ENCODE measurements at regions not wholly inside any gene's neighbourhood (a gene's known extent, or its start where the extent isn't known, plus 50 kb on each side); places are given as distances from the start of the nearest gene placed in this dataset.
"Not testable (repeated sequence)": the region's sequence is repeated elsewhere in the genome, so short reads cannot be mapped to it uniquely, and the experiment has no call there.

GRCh38 chr4:30172416-30172815, 547.8 kb upstream of the PCDH7 start:
- Mint-ChIP-seq H3K27ac (no peak overlapping the region), H3K9me3 (peaks cover 4% of the 10 kb centered on the region), H3K36me3 (ENCODE audit: low read depth) (no peaks in the 10 kb centered on the region), H3K27me3 (no peaks in the 10 kb centered on the region), H3K4me1 (no peaks in the 10 kb centered on the region), H3K4me3 (no peak overlapping the region)
- no peak for DNase-seq
- intact Hi-C loops (cut with micrococcal nuclease), result no loop called here

DNA sequence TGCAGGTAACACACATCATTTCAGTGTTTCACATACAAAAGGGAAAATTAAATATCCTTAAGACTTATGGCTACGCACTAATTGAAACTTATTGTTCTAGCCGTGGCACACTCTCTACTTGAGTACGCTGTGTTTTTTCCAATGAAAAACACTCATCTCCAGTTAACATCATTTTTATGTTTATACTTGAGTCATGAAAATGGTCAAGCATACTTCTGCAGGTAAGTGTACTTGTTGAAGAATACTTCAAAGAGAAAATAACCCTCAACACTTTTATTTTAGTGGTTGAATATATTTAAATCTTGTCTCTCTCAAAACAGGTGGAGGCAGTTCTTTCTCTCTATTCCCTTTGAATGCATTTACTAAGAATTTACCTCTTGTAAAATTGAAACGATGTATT, 538.7 kb upstream of the PCDH7 start:
- Mint-ChIP-seq H3K27ac (no peak overlapping the region), H3K36me3 (ENCODE audit: low read depth) (no peaks in the 10 kb centered on the region), H3K9me3 (peaks cover 4% of the 10 kb centered on the region), H3K27me3 (no peaks in the 10 kb centered on the region), H3K4me1 (no peaks in the 10 kb centered on the region), H3K4me3 (no peak overlapping the region)
- DNase-seq, result no peak
- intact Hi-C loops (cut with micrococcal nuclease), result no loop called here

DNA sequence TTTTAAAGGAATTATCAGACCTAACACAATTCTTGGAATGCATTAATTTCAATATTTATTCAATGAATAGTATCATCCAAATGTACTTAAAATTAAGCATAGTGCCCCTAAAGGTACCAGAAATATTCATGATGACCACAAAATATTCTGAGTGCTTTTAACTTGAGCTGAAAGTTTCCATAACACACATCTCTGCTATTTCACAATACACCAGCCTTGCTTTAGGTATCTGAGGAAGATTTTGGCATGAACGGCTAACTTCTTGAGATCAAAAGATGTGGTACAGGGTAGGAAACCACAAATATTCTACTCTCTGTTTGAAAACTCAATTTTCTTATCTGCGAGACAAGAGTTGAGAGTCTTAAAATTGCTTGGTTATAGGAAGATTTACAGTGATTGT, 538.3 kb upstream of the PCDH7 start:
- Mint-ChIP-seq H3K27ac (no peak overlapping the region), H3K36me3 (ENCODE audit: low read depth) (no peaks in the 10 kb centered on the region)
- intact Hi-C loops (cut with micrococcal nuclease), result no loop called here

DNA sequence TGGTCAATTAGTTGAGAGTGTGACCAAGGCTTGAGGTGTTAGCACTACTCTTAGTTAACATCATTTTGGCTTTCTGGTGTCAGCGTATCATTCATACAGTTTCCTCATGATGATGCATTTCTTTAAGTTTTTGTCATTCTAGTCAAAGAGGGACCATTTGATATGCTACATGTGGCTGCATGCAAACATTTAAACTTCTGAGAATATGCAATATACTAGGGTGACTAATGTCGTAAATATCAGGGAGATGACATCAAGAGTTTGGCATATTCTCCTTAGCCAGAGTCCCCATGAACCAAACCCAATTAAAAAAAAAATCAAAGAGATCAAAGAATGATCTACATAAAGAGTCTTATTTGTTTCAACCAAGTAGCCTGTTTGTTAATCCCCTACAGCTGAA, 537.4 kb upstream of the PCDH7 start:
- Mint-ChIP-seq H3K27me3 (no peaks in the 10 kb centered on the region), H3K27ac (no peak overlapping the region), H3K4me1 (no peaks in the 10 kb centered on the region), H3K9me3 (peaks cover 4% of the 10 kb centered on the region), H3K4me3 (no peak overlapping the region), H3K36me3 (ENCODE audit: low read depth) (no peaks in the 10 kb centered on the region)
- no peak for DNase-seq
- intact Hi-C loops (cut with micrococcal nuclease), result no loop called here

More for the DNA sequence above, 538.3 kb upstream of the PCDH7 start:
- Mint-ChIP-seq H3K9me3 (peaks cover 4% of the 10 kb centered on the region), H3K27me3 (no peaks in the 10 kb centered on the region), H3K4me3 (no peak overlapping the region), H3K4me1 (no peaks in the 10 kb centered on the region)
- DNase-seq, result no peak

- H3K27me3 Mint-ChIP-seq, result no peaks in the 10 kb centered on the region
- H3K27ac Mint-ChIP-seq, result no peak overlapping the region
- DNase-seq, result no peak
- intact Hi-C loops (cut with micrococcal nuclease), result no loop called here
- no peaks in the 10 kb centered on the region for H3K36me3 Mint-ChIP-seq (ENCODE audit: low read depth)
- H3K4me1 Mint-ChIP-seq, result no peaks in the 10 kb centered on the region
- H3K4me3 Mint-ChIP-seq, result no peak overlapping the region
- H3K9me3 Mint-ChIP-seq, result peaks cover 4% of the 10 kb centered on the region
These were observed 528.3 kb upstream of the PCDH7 start for GRCh38 chr4:30191902-30192301.

GRCh38 chr4:30207389-30207788, 512.8 kb upstream of the PCDH7 start:
- Mint-ChIP-seq H3K9me3 (peaks cover 8% of the 10 kb centered on the region), H3K27ac (no peak overlapping the region)
- no peak for DNase-seq

DNA sequence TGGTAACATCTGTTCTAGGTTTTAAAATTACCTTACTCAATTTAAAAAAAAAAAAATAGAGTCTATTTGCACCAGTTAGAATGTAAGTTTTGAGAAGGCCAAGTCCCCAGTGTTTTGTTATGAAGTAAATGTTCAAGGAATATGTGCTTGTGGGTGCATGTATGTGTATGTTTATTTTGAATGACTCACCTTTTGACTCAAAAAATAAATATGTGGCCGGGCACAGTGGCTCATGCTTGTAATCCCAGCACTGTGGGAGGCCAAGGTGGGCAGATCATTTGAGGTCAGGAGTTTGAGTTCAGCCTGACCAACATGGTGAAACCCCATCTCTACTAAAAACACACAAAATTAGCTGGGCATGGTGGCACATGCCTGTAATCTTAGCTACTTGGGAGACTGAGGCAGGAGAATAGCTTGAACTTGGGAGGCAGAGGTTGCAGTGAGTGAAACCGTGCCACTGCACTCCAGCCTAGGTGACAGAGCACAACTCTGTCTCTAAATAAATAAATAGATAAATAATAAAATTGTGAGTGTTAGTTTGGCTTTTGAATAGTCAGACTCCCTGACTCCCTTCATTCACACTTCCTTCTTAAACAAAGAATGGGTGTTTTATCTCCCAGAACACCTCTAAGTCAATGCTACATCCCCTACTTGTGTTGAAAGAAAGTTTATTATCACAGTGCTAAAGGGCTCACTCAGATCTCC, 511.3 kb upstream of the PCDH7 start:
- intact Hi-C loops (cut with micrococcal nuclease), result no loop called here
- Mint-ChIP-seq H3K4me1 (no peaks in the 10 kb centered on the region), H3K4me3 (no peak overlapping the region), H3K27me3 (no peaks in the 10 kb centered on the region), H3K9me3 (peaks cover 5% of the 10 kb centered on the region), H3K36me3 (ENCODE audit: low read depth) (no peaks in the 10 kb centered on the region), H3K27ac (no peak overlapping the region)
- DNase-seq, result no peak

More at GRCh38 chr4:30207389-30207788, 512.8 kb upstream of the PCDH7 start:
- Mint-ChIP-seq H3K4me1 (no peaks in the 10 kb centered on the region), H3K27me3 (no peaks in the 10 kb centered on the region), H3K36me3 (ENCODE audit: low read depth) (no peaks in the 10 kb centered on the region), H3K4me3 (no peak overlapping the region)
- intact Hi-C loops (cut with micrococcal nuclease), result no loop called here

- H3K36me3 Mint-ChIP-seq (ENCODE audit: low read depth); H3K27me3 Mint-ChIP-seq; H3K4me1 Mint-ChIP-seq; DNase-seq; intact Hi-C loops (cut with micrococcal nuclease); H3K27ac Mint-ChIP-seq; H3K4me3 Mint-ChIP-seq: not testable (repeated sequence)
- H3K9me3 Mint-ChIP-seq, result peaks cover 10% of the 10 kb centered on the region
These were observed 504.2 kb upstream of the PCDH7 start for GRCh38 chr4:30215973-30216372.

- Mint-ChIP-seq H3K4me1 (no peaks in the 10 kb centered on the region), H3K4me3 (no peak overlapping the region), H3K36me3 (ENCODE audit: low read depth) (no peaks in the 10 kb centered on the region), H3K9me3 (peaks cover 14% of the 10 kb centered on the region), H3K27me3 (no peaks in the 10 kb centered on the region), H3K27ac (no peak overlapping the region)
- intact Hi-C loops (cut with micrococcal nuclease), result no loop called here
- no peak for DNase-seq
These were observed 475.0 kb upstream of the PCDH7 start for GRCh38 chr4:30245140-30245539.

GRCh38 chr4:30256116-30256832, 463.9 kb upstream of the PCDH7 start:
- intact Hi-C loops (cut with micrococcal nuclease), result no loop called here
- peaks cover 4% of the 10 kb centered on the region for H3K9me3 Mint-ChIP-seq
- H3K36me3 Mint-ChIP-seq (ENCODE audit: low read depth), result no peaks in the 10 kb centered on the region
- H3K4me1 Mint-ChIP-seq, result no peaks in the 10 kb centered on the region
- no peak for DNase-seq
- no peak overlapping the region for H3K27ac Mint-ChIP-seq
- H3K4me3 Mint-ChIP-seq, result no peak overlapping the region
- no peaks in the 10 kb centered on the region for H3K27me3 Mint-ChIP-seq

GRCh38 chr4:30258949-30259348, 461.2 kb upstream of the PCDH7 start:
- DNase-seq, result no peak
- Mint-ChIP-seq H3K27ac (no peak overlapping the region), H3K36me3 (ENCODE audit: low read depth) (no peaks in the 10 kb centered on the region), H3K4me3 (no peak overlapping the region), H3K4me1 (no peaks in the 10 kb centered on the region), H3K27me3 (no peaks in the 10 kb centered on the region), H3K9me3 (peaks cover 4% of the 10 kb centered on the region)
- intact Hi-C loops (cut with micrococcal nuclease), result no loop called here

- intact Hi-C loops (cut with micrococcal nuclease), result no loop called here
- Mint-ChIP-seq H3K27me3 (no peaks in the 10 kb centered on the region), H3K27ac (no peak overlapping the region), H3K36me3 (ENCODE audit: low read depth) (no peaks in the 10 kb centered on the region), H3K4me3 (no peak overlapping the region), H3K9me3 (peaks cover 9% of the 10 kb centered on the region), H3K4me1 (no peaks in the 10 kb centered on the region)
- DNase-seq, result no peak
These were observed 457.8 kb upstream of the PCDH7 start for GRCh38 chr4:30262379-30262778.

GRCh38 chr4:30264465-30264864, 455.7 kb upstream of the PCDH7 start:
- Mint-ChIP-seq H3K4me3 (no peak overlapping the region), H3K4me1 (no peaks in the 10 kb centered on the region)

DNA sequence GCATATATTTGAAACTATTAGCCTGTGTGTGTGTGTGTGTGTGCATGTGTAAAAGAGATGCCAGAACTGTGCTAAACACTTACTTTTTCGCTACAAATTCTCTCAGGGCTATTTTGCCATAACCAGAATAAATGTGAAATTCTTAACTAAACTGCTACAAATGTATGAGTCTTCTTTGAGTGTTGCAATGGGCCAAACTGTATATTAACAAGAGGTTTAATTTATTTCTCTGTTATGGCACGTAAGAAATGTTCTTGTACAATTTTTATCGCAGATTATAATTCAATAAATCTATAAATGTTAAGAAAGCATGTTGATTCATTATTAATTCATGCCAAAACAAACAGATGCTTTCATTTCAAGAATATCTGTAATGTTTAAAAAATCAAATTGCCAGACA, 454.5 kb upstream of the PCDH7 start:
- Mint-ChIP-seq H3K9me3 (peaks cover 13% of the 10 kb centered on the region), H3K36me3 (ENCODE audit: low read depth) (no peaks in the 10 kb centered on the region), H3K4me3 (no peak overlapping the region), H3K27ac (no peak overlapping the region), H3K27me3 (no peaks in the 10 kb centered on the region), H3K4me1 (no peaks in the 10 kb centered on the region)
- intact Hi-C loops (cut with micrococcal nuclease), result no loop called here
- no peak for DNase-seq

More at GRCh38 chr4:30264465-30264864, 455.7 kb upstream of the PCDH7 start:
- Mint-ChIP-seq H3K36me3 (ENCODE audit: low read depth) (no peaks in the 10 kb centered on the region), H3K9me3 (peaks cover 10% of the 10 kb centered on the region), H3K27ac (no peak overlapping the region), H3K27me3 (no peaks in the 10 kb centered on the region)
- DNase-seq, result no peak
- intact Hi-C loops (cut with micrococcal nuclease), result no loop called here

All from activated CD4-positive, alpha-beta T cell treated with anti-CD3 and anti-CD28 coated beads, Interleukin-2, amount 10 ng/mL, durations not matched to agents 24 days and 14 days (primary cell).